ENCODE measurements at regions not wholly inside any gene's neighbourhood (a gene's known extent, or its start where the extent isn't known, plus 50 kb on each side); places are given as distances from the start of the nearest gene placed in this dataset.

- ATAC-seq (no peak), DNase-seq (no peak)
- Histone ChIP-seq H3K9me3 (no peaks in the 10 kb centered on the region), H3K4me3 (no peak overlapping the region), H3K27ac (no peak overlapping the region), H3K4me1 (no peaks in the 10 kb centered on the region), H3K36me3 (no peaks in the 10 kb centered on the region), H3K27me3 (no peaks in the 10 kb centered on the region)
- intact Hi-C loops (cut with DNase I): no loop called here
- no peak for TF ChIP-seq CTCF (IDR thresholded peaks at IDR 0.05)
These were observed 634.9 kb downstream of the EPHA4 start for GRCh38 chr2:220937245-220937644.

GRCh38 chr2:220940646-220941045 is 631.5 kb downstream of the EPHA4 start:
- no peak for ATAC-seq
- H3K4me3 ChIP-seq: no peak overlapping the region
- no peak overlapping the region for H3K27ac ChIP-seq
- no peak for DNase-seq
- H3K4me1 ChIP-seq: no peaks in the 10 kb centered on the region
- no peaks in the 10 kb centered on the region for H3K36me3 ChIP-seq
- H3K9me3 ChIP-seq: no peaks in the 10 kb centered on the region
- TF ChIP-seq CTCF (IDR thresholded peaks at IDR 0.05): no peak
- no peaks in the 10 kb centered on the region for H3K27me3 ChIP-seq
- intact Hi-C loops (cut with DNase I): no loop called here

GRCh38 chr2:220941683-220942082 is 630.4 kb downstream of the EPHA4 start:
- Histone ChIP-seq H3K4me3 (no peak overlapping the region), H3K36me3 (no peaks in the 10 kb centered on the region), H3K9me3 (no peaks in the 10 kb centered on the region), H3K4me1 (no peaks in the 10 kb centered on the region), H3K27ac (no peak overlapping the region), H3K27me3 (no peaks in the 10 kb centered on the region)
- intact Hi-C loops (cut with DNase I): no loop called here
- no peak for TF ChIP-seq CTCF (IDR thresholded peaks at IDR 0.05)
- DNase-seq (no peak), ATAC-seq (no peak)

- ATAC-seq (no peak), DNase-seq (no peak)
- Histone ChIP-seq H3K4me3 (no peak overlapping the region), H3K27me3 (no peaks in the 10 kb centered on the region), H3K9me3 (no peaks in the 10 kb centered on the region), H3K36me3 (no peaks in the 10 kb centered on the region), H3K4me1 (no peaks in the 10 kb centered on the region), H3K27ac (no peak overlapping the region)
- intact Hi-C loops (cut with DNase I): no loop called here
- TF ChIP-seq CTCF (IDR thresholded peaks at IDR 0.05): no peak
These were observed 625.6 kb downstream of the EPHA4 start for GRCh38 chr2:220946552-220946951.

GRCh38 chr2:220948579-220948978 is 623.5 kb downstream of the EPHA4 start:
- intact Hi-C loops (cut with DNase I): no loop called here
- Histone ChIP-seq H3K27ac (no peak overlapping the region), H3K27me3 (no peaks in the 10 kb centered on the region), H3K36me3 (no peaks in the 10 kb centered on the region), H3K9me3 (no peaks in the 10 kb centered on the region), H3K4me1 (no peaks in the 10 kb centered on the region), H3K4me3 (no peak overlapping the region)
- ATAC-seq: no peak
- no peak for TF ChIP-seq CTCF (IDR thresholded peaks at IDR 0.05)
- DNase-seq: no peak

GRCh38 chr2:220949466-220949865 is 622.6 kb downstream of the EPHA4 start:
- Histone ChIP-seq H3K4me3 (no peak overlapping the region), H3K27me3 (no peaks in the 10 kb centered on the region), H3K27ac (no peak overlapping the region), H3K9me3 (no peaks in the 10 kb centered on the region), H3K36me3 (no peaks in the 10 kb centered on the region), H3K4me1 (no peaks in the 10 kb centered on the region)
- no peak for TF ChIP-seq CTCF (IDR thresholded peaks at IDR 0.05)
- no peak for DNase-seq
- ATAC-seq: no peak
- intact Hi-C loops (cut with DNase I): no loop called here

All from upper lobe of right lung (tissue), 1 donor.